ENCODE measurements at regions not wholly inside any gene's neighbourhood (a gene's known extent, or its start where the extent isn't known, plus 50 kb on each side); places are given as distances from the start of the nearest gene placed in this dataset.

- ATAC-seq = no peak
- TF ChIP-seq TSHZ2 (CRISPR knock-in tag; IDR thresholded peaks at IDR 0.05) = no peak
These were observed 85.6 kb upstream of the LRRC3B start for GRCh38 chr3:26536955-26537354.

GRCh38 chr3:26550413-26550812 lies 72.2 kb upstream of the LRRC3B start:
- no peak for TF ChIP-seq ZFP30 (CRISPR knock-in tag; IDR thresholded peaks at IDR 0.05)
- TF ChIP-seq BACH2 (CRISPR knock-in tag; IDR thresholded peaks at IDR 0.05; ENCODE audit: borderline replicate concordance) = no peak
- no peak for TF ChIP-seq ARNTL (CRISPR knock-in tag; IDR thresholded peaks at IDR 0.05; ENCODE audit: borderline replicate concordance, low read depth)
- TF ChIP-seq POU6F1 (CRISPR knock-in tag; IDR thresholded peaks at IDR 0.05; ENCODE audit: borderline replicate concordance, low read depth) = no peak
- no peak for TF ChIP-seq ZC3H10 (CRISPR knock-in tag; IDR thresholded peaks at IDR 0.05)
- TF ChIP-seq CSDC2 (CRISPR knock-in tag; IDR thresholded peaks at IDR 0.05) = no peak
- TF ChIP-seq ZFP3 (CRISPR knock-in tag; IDR thresholded peaks at IDR 0.05) = no peak
- no peak for TF ChIP-seq CSRNP3 (CRISPR knock-in tag; IDR thresholded peaks at IDR 0.05)
- TF ChIP-seq CREB5 (CRISPR knock-in tag; IDR thresholded peaks at IDR 0.05; ENCODE audit: low read depth) = no peak
- no peak for TF ChIP-seq PATZ1 (CRISPR knock-in tag; IDR thresholded peaks at IDR 0.05; ENCODE audit: borderline replicate concordance)
- TF ChIP-seq ZNF565 (CRISPR knock-in tag; conservative IDR thresholded peaks at IDR 0.05; ENCODE audit: low read depth) = no peak
- TF ChIP-seq TSHZ2 (CRISPR knock-in tag; IDR thresholded peaks at IDR 0.05) = no peak
- no peak for TF ChIP-seq TOX (CRISPR knock-in tag; IDR thresholded peaks at IDR 0.05; ENCODE audit: borderline replicate concordance)
- TF ChIP-seq OSR1 (CRISPR knock-in tag; IDR thresholded peaks at IDR 0.05) = no peak
- ATAC-seq = no peak

- no peak for ATAC-seq
- no peak for TF ChIP-seq ZNF8 (CRISPR knock-in tag; IDR thresholded peaks at IDR 0.05)
- TF ChIP-seq BACH2 (CRISPR knock-in tag; IDR thresholded peaks at IDR 0.05; ENCODE audit: borderline replicate concordance) = no peak
- no peak for TF ChIP-seq ESRRG (CRISPR knock-in tag; IDR thresholded peaks at IDR 0.05)
- TF ChIP-seq ZNF565 (CRISPR knock-in tag; conservative IDR thresholded peaks at IDR 0.05; ENCODE audit: low read depth) = no peak
- no peak for TF ChIP-seq GLIS3 (CRISPR knock-in tag; IDR thresholded peaks at IDR 0.05)
- no peak for TF ChIP-seq TCF4 (CRISPR knock-in tag; IDR thresholded peaks at IDR 0.05; ENCODE audit: borderline replicate concordance)
- no peak for TF ChIP-seq ARNTL (CRISPR knock-in tag; IDR thresholded peaks at IDR 0.05; ENCODE audit: borderline replicate concordance, low read depth)
- TF ChIP-seq ZC3H10 (CRISPR knock-in tag; IDR thresholded peaks at IDR 0.05) = no peak
- TF ChIP-seq POU6F1 (CRISPR knock-in tag; IDR thresholded peaks at IDR 0.05; ENCODE audit: borderline replicate concordance, low read depth) = no peak
- no peak for TF ChIP-seq ZFP3 (CRISPR knock-in tag; IDR thresholded peaks at IDR 0.05)
- no peak for TF ChIP-seq CSRNP3 (CRISPR knock-in tag; IDR thresholded peaks at IDR 0.05)
- TF ChIP-seq ZFP30 (CRISPR knock-in tag; IDR thresholded peaks at IDR 0.05) = no peak
- TF ChIP-seq CREB5 (CRISPR knock-in tag; IDR thresholded peaks at IDR 0.05; ENCODE audit: low read depth) = no peak
- TF ChIP-seq OSR1 (CRISPR knock-in tag; IDR thresholded peaks at IDR 0.05) = no peak
- TF ChIP-seq CSDC2 (CRISPR knock-in tag; IDR thresholded peaks at IDR 0.05) = no peak
- TF ChIP-seq SNAI2 (CRISPR knock-in tag; IDR thresholded peaks at IDR 0.05) = no peak
These were observed 65.9 kb upstream of the LRRC3B start for GRCh38 chr3:26556637-26557036.

Measured in SK-N-SH treated with all-trans-retinoic acid at 6 μM for 48 hours (cell line).